Heart left ventricle (tissue), 13 donors: ENCODE measurements at regions not wholly inside any gene's neighbourhood (a gene's known extent, or its start where the extent isn't known, plus 50 kb on each side); places are given as distances from the start of the nearest gene placed in this dataset.

Experiments
- CTCF ChIP-seq, 12 donors: fragments of 200-600 bp; sonication (generic) in 4 of 12; IDR thresholded peaks; one replicate each; pipeline versions ENCODE4 v1.5.0 to v1.8.0; 2018 to 2022; ENCODE audit warnings: antibody characterized with exemption in 12 of 12, mild to moderate bottlenecking in 5 of 12
- POLR2A ChIP-seq, 2 donors: fragments of 450-650 bp; IDR thresholded peaks; one replicate each; pipeline ENCODE4 v1.6.1; 2017; ENCODE audit warnings: antibody characterized with exemption in 2 of 2, mild to moderate bottlenecking in 2 of 2, moderate library complexity in 2 of 2
- donor health status: ischemic (EF 13 %, LVEDD 7.1; RV severe dilation, severe dysfunction).
- donor health status: DM: no; HTN: yes; CAD: no.
- donor health status: DM: no; HTN: no; CAD: no.
- donor health status: ischemic (EF 25% LVEDD 6.9; RV normal size, moderate dysfunction).
- donor health status: ischemic (EF 25% LVEDD 5.7; RV mildly dilated, moderate dysfunction).
- donor health status: ischemic (EF 35%, LVEDD 5.7; RV mildly dilated, moderate dysfunction).
- donor health status: nonischemic (EF 11% LVEDD 7.7; RV severe dilation, severe dysfunction).
- donor health status: DM: yes; HTN: yes; CAD: no.
- donor health status: PGD.
- donor health status: ischemic (EF 29% LVEDD 5.4; RV normal size, mild dysfunction).
- donor health status: nonischemic (EF 23%, LVEDD 6.1; RV moderate dilation, normal function).

- TF ChIP-seq CTCF (IDR thresholded peaks at IDR 0.05) (no peak), POLR2A (IDR thresholded peaks at IDR 0.05) (no peak)
Observed at GRCh38 chr9:23551929-23552707, 273.9 kb downstream of the ELAVL2 start.
